ENCODE measurements at regions not wholly inside any gene's neighbourhood (a gene's known extent, or its start where the extent isn't known, plus 50 kb on each side); places are given as distances from the start of the nearest gene placed in this dataset.

DNA sequence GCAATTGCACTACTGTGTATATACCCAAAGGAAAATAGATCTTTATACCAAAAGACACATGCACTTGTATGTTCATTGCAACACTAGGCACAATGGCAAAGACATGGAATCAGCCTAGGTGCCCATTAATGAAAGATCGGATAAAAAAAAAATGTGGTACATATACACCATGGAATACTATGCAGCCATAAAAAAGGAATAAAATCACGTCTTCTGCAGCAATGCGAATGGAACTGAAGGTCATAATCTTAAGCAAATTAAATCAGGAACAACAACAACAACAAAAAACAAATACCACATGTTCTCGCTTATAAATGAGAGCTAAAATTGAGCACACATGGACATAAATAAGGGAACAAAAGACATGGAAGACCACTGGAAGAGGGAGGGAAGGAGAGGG is 266.7 kb upstream of the CDH18 start:
- Mint-ChIP-seq H3K27ac (ENCODE audit: unreplicated experiment) (no peak overlapping the region), H3K4me3 (ENCODE audit: unreplicated experiment) (no peak overlapping the region), H3K27me3 (ENCODE audit: low read depth, unreplicated experiment) (no peaks in the 10 kb centered on the region), H3K36me3 (ENCODE audit: low read depth, unreplicated experiment) (no peaks in the 10 kb centered on the region), H3K4me1 (ENCODE audit: low read depth, unreplicated experiment) (no peaks in the 10 kb centered on the region), H3K9me3 (ENCODE audit: unreplicated experiment) (no peaks in the 10 kb centered on the region)
- DNase-seq (ENCODE audit: low read depth) (no peak), FAIRE-seq (no peak)
- no peaks in the 10 kb centered on the region for H3K4me1 ChIP-seq (ENCODE audit: insufficient read depth, low read length)
- H3K4me3 ChIP-seq (ENCODE audit: insufficient read depth, low read depth, low read length) = no peak overlapping the region
- H4K20me1 ChIP-seq (ENCODE audit: insufficient read depth, low read length) = no peaks in the 10 kb centered on the region
- H3K79me2 ChIP-seq (ENCODE audit: insufficient read depth, low read length) = no peaks in the 10 kb centered on the region
- H2AFZ ChIP-seq (ENCODE audit: low read depth, low read length) = no peak overlapping the region
- TF ChIP-seq CTCF (IDR thresholded peaks at IDR 0.05; ENCODE audit: insufficient read depth, low read depth, low read length) = no peak
- TF ChIP-seq EZH2 (IDR thresholded peaks at IDR 0.05; ENCODE audit: insufficient read depth, low read length) = no peak
- H3K27ac ChIP-seq (ENCODE audit: low read depth, low read length) = no peak overlapping the region
- no peak overlapping the region for H3K9ac ChIP-seq (ENCODE audit: low read length)
- no peaks in the 10 kb centered on the region for H3K36me3 ChIP-seq (ENCODE audit: insufficient read depth, low read length)
- no peaks in the 10 kb centered on the region for H3K9me3 ChIP-seq (ENCODE audit: insufficient read depth, low read depth, low read length)
- no peak overlapping the region for H3K4me2 ChIP-seq (ENCODE audit: low read length)
- H3K27me3 ChIP-seq (ENCODE audit: insufficient read depth, low read length) = no peaks in the 10 kb centered on the region

DNA sequence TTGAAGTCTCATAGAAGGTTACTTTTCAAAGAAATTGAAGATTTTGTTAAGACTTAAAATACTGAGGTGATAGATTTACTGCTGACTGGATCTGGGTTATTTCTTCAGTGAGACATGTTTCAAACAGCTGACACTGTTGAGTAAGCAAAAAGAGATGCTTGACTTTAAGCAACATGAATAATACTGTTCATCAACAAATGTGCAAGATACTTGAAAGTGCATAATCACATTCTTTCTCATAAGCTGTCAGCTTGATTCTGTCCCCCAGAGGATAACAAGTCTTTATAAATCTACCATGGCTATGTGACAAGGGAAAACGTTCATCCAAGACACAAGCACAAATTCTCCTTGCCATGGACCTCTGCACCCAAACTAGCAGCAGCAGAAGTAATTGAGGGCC is 260.1 kb upstream of the CDH18 start:
- Histone ChIP-seq H3K36me3 (ENCODE audit: insufficient read depth, low read length) (no peaks in the 10 kb centered on the region), H3K79me2 (ENCODE audit: insufficient read depth, low read length) (no peaks in the 10 kb centered on the region), H3K27me3 (ENCODE audit: insufficient read depth, low read length) (no peaks in the 10 kb centered on the region), H3K9ac (ENCODE audit: low read length) (no peak overlapping the region), H4K20me1 (ENCODE audit: insufficient read depth, low read length) (no peaks in the 10 kb centered on the region), H3K4me1 (ENCODE audit: insufficient read depth, low read length) (no peaks in the 10 kb centered on the region), H3K4me2 (ENCODE audit: low read length) (no peak overlapping the region), H3K27ac (ENCODE audit: low read depth, low read length) (no peak overlapping the region), H2AFZ (ENCODE audit: low read depth, low read length) (no peak overlapping the region), H3K4me3 (ENCODE audit: insufficient read depth, low read depth, low read length) (no peak overlapping the region), H3K9me3 (ENCODE audit: insufficient read depth, low read depth, low read length) (no peaks in the 10 kb centered on the region)
- Mint-ChIP-seq H3K4me1 (ENCODE audit: low read depth, unreplicated experiment) (no peaks in the 10 kb centered on the region), H3K36me3 (ENCODE audit: low read depth, unreplicated experiment) (no peaks in the 10 kb centered on the region), H3K4me3 (ENCODE audit: unreplicated experiment) (no peak overlapping the region), H3K9me3 (ENCODE audit: unreplicated experiment) (no peaks in the 10 kb centered on the region), H3K27ac (ENCODE audit: unreplicated experiment) (no peak overlapping the region), H3K27me3 (ENCODE audit: low read depth, unreplicated experiment) (no peaks in the 10 kb centered on the region)
- TF ChIP-seq EZH2 (IDR thresholded peaks at IDR 0.05; ENCODE audit: insufficient read depth, low read length) (no peak), CTCF (IDR thresholded peaks at IDR 0.05; ENCODE audit: insufficient read depth, low read depth, low read length) (no peak)
- DNase-seq (ENCODE audit: low read depth) (no peak), FAIRE-seq (no peak)

DNA sequence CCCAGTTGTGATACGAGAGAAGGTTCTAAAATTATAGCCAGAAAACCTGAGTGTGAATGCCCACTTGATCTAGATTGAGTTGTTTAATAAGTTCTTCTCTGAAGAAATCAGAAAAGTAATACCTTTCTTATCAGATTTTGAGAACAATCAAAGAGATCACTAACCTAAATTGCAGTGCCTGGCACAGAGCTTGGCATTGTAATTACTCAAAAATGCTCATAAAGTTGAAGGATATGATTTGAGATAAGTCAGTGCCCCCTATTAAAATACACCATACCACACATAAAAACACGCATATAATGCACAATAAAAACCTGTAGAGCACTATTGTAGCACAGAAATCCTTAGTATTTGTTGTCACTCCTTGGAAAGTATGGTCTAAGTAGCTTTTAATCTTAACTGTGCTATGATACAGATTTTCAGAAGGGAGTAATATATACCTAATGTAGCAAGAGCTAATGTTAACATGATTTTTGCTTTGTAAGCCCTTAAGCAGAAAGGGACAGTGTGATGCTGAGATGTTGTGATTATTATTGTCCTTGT is 257.5 kb upstream of the CDH18 start:
- TF ChIP-seq CTCF (IDR thresholded peaks at IDR 0.05; ENCODE audit: insufficient read depth, low read depth, low read length) = no peak
- TF ChIP-seq EZH2 (IDR thresholded peaks at IDR 0.05; ENCODE audit: insufficient read depth, low read length) = no peak
- Histone ChIP-seq H3K27ac (ENCODE audit: low read depth, low read length) (no peak overlapping the region), H3K4me3 (ENCODE audit: insufficient read depth, low read depth, low read length) (no peak overlapping the region), H2AFZ (ENCODE audit: low read depth, low read length) (no peak overlapping the region), H3K9ac (ENCODE audit: low read length) (no peak overlapping the region), H3K4me1 (ENCODE audit: insufficient read depth, low read length) (no peaks in the 10 kb centered on the region), H4K20me1 (ENCODE audit: insufficient read depth, low read length) (no peaks in the 10 kb centered on the region), H3K36me3 (ENCODE audit: insufficient read depth, low read length) (no peaks in the 10 kb centered on the region), H3K4me2 (ENCODE audit: low read length) (no peak overlapping the region), H3K79me2 (ENCODE audit: insufficient read depth, low read length) (no peaks in the 10 kb centered on the region), H3K9me3 (ENCODE audit: insufficient read depth, low read depth, low read length) (no peaks in the 10 kb centered on the region), H3K27me3 (ENCODE audit: insufficient read depth, low read length) (no peaks in the 10 kb centered on the region)
- H3K4me1 Mint-ChIP-seq (ENCODE audit: low read depth, unreplicated experiment) = no peaks in the 10 kb centered on the region
- no peaks in the 10 kb centered on the region for H3K27me3 Mint-ChIP-seq (ENCODE audit: low read depth, unreplicated experiment)
- no peak overlapping the region for H3K27ac Mint-ChIP-seq (ENCODE audit: unreplicated experiment)
- H3K36me3 Mint-ChIP-seq (ENCODE audit: low read depth, unreplicated experiment) = no peaks in the 10 kb centered on the region
- no peaks in the 10 kb centered on the region for H3K9me3 Mint-ChIP-seq (ENCODE audit: unreplicated experiment)
- DNase-seq (ENCODE audit: low read depth) (no peak), FAIRE-seq (no peak)
- no peak overlapping the region for H3K4me3 Mint-ChIP-seq (ENCODE audit: unreplicated experiment)
